ENCODE measurements at regions not wholly inside any gene's neighbourhood (a gene's known extent, or its start where the extent isn't known, plus 50 kb on each side); places are given as distances from the start of the nearest gene placed in this dataset.

DNA sequence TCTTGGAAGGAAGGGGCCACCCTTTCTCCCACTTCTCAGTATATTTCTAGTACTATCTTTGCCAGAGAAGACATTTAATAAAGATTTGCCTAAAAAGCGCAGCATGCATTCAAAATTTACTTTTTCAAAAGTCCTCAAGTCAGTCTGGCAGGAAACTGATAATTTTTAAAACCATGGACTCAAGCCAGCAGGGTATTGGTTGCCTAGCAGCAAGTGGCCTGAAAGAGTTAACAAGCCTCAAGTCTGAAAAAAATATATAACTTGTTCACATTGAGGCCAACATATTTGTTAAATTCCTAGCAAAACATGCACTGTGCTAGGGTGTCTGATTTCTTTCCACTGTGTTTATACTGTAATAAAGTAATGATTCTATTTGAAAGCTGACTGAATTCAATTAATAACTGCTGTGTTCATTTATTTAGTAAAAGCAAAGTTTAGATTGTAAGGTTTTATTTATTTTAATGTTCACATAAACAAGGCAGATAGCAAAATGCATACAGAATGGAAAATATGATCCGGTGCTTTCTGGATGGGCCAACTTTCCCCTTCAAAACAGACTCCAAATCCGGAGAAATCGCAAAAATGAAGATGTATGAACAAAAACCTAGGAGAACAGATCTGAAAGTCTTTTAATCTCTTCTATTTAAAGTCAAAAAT lies 218.5 kb upstream of the FGF13 start:
- no peak for DNase-seq (ENCODE audit: low read depth)
- H3K4me3 ChIP-seq (ENCODE audit: low read depth, low read length), result no peak overlapping the region
- TF ChIP-seq, protein P1, sequence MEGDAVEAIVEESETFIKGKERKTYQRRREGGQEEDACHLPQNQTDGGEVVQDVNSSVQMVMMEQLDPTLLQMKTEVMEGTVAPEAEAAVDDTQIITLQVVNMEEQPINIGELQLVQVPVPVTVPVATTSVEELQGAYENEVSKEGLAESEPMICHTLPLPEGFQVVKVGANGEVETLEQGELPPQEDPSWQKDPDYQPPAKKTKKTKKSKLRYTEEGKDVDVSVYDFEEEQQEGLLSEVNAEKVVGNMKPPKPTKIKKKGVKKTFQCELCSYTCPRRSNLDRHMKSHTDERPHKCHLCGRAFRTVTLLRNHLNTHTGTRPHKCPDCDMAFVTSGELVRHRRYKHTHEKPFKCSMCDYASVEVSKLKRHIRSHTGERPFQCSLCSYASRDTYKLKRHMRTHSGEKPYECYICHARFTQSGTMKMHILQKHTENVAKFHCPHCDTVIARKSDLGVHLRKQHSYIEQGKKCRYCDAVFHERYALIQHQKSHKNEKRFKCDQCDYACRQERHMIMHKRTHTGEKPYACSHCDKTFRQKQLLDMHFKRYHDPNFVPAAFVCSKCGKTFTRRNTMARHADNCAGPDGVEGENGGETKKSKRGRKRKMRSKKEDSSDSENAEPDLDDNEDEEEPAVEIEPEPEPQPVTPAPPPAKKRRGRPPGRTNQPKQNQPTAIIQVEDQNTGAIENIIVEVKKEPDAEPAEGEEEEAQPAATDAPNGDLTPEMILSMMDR (IDR thresholded peaks at IDR 0.05; ENCODE audit: control insufficient read depth, extremely low read depth, insufficient read depth), result no peak

DNA sequence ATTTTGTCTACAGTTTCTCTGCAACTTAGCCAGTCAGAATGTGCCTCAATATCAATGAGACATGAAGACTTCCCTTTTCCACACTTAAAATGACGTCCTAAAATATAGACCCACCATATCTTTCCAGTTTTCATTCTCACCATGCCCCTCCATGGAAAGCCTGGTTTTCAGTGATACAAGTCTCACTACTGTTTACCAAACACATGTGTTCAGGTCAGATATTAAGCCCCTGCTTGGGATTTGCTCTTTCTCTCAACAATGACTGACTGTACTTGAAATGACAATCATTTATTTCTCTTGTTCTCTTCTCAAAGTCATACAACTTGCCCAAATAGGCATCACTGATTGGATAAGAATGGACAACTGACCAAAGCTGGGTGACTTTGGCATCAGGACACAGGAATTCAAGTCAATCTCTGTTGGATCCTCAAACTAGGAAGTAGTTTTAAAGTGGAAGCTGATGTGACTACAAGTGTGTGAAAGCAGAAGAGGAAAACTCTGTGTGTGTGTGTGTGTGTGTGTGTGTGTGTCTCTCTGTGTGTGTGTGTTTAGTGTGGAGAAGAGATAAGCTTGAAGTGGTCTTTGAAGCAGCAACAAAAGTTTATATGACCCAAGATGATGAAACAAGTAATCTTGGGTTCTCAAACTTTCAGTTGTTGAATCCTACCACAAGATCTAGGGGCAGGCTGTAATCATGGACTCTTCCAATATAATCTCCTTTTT lies 217.4 kb upstream of the FGF13 start:
- no peak overlapping the region for H3K4me3 ChIP-seq (ENCODE audit: low read depth, low read length)
- TF ChIP-seq, protein P1 (IDR thresholded peaks at IDR 0.05; ENCODE audit: control insufficient read depth, extremely low read depth, insufficient read depth), result no peak
- no peak for DNase-seq (ENCODE audit: low read depth)

DNA sequence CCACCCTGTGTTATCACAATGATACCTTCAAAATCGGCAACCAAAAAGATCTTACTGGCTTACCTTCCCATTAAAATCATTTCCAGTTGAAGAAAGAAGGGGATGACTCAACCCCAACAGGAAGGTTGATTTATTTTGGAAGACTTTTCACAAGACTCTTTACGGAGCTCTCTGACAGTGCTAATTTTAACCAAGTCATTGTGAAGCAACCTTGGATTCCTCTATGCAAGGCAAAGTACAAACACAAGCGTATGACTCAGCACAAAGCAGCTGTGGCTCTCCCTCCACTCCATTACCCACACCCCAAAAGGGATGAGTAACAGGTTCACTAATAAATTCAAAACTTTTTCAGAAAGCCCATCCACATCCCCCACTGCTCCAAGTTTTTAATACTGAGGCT lies 213.8 kb upstream of the FGF13 start:
- TF ChIP-seq, protein P1 (IDR thresholded peaks at IDR 0.05; ENCODE audit: control insufficient read depth, extremely low read depth, insufficient read depth), result no peak
- DNase-seq (ENCODE audit: low read depth), result no peak
- H3K4me3 ChIP-seq (ENCODE audit: low read depth, low read length), result no peak overlapping the region

DNA sequence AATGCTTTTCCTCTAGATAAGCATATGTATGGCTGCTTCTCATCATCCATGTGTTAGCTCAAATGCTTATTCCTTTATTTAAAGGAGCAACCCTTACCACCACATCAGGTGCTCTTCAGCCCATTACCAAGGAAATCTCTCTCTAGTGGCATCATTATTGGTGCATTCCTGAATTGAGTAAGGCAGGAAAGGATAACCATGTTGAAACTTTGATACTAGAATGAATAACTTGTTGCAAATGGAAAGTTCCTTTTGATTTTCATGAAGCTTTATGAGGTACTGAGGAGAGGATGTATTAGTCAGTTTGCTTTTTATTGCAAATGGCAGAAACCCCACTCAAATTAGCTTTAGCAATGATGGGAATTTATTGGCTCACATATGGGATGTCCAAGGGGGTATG lies 212.3 kb upstream of the FGF13 start:
- TF ChIP-seq, protein P1 (IDR thresholded peaks at IDR 0.05; ENCODE audit: control insufficient read depth, extremely low read depth, insufficient read depth), result no peak
- H3K4me3 ChIP-seq (ENCODE audit: low read depth, low read length), result no peak overlapping the region
- no peak for DNase-seq (ENCODE audit: low read depth)

DNA sequence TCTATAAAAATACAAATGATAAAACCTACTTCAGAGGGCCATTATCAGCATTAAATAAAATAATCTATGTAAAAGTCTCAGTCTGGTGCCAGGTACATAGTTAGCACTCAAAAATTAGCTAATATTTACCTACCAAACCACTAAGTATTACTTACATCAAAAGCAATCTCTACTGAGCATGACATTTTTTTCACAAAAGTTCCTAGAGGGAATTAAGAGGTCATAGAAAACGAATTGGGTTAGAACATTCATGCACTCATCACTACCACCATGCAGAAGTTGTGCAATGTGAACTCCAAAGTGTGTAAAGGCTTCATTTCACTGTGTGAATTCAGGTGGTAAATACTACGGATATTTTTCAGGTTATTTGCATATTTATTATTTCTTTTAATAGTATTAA lies 209.5 kb upstream of the FGF13 start:
- TF ChIP-seq, protein P1 (IDR thresholded peaks at IDR 0.05; ENCODE audit: control insufficient read depth, extremely low read depth, insufficient read depth), result no peak
- DNase-seq (ENCODE audit: low read depth), result no peak
- no peak overlapping the region for H3K4me3 ChIP-seq (ENCODE audit: low read depth, low read length)

DNA sequence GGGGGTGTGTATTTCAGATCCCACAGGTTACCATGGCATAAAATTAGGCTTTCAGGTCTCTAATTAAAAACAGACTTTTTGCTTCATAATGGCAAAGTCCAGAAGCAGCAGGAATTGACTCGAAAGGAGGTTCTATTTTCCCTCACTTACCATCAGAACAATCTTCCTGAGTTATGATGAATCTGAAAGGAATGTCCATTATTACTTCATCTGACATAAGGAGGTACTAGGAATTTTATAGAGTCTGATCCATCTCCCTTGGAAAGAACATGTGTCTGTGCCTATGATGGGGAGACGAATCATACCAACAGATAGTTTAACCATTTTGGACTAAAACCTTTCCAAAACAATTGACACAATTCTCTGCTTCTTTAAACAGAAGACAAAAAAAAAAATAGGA lies 206.3 kb upstream of the FGF13 start:
- no peak for DNase-seq (ENCODE audit: low read depth)
- H3K4me3 ChIP-seq (ENCODE audit: low read depth, low read length), result no peak overlapping the region
- TF ChIP-seq, protein P1 (IDR thresholded peaks at IDR 0.05; ENCODE audit: control insufficient read depth, extremely low read depth, insufficient read depth), result no peak

Measured in LNCaP clone FGC (cell line).